Hepatocyte (in vitro differentiated cells): ENCODE measurements at regions not wholly inside any gene's neighbourhood (a gene's known extent, or its start where the extent isn't known, plus 50 kb on each side); places are given as distances from the start of the nearest gene placed in this dataset.

Experiments
- CTCF ChIP-seq: fragments of 200-600 bp; sonication (generic); IDR thresholded peaks from 2 replicates; pipeline ENCODE4 v1.5.1; 2016; ENCODE audit warnings: antibody characterized with exemption, mild to moderate bottlenecking; ENCODE audit not compliant: poor library complexity
- EZH2 ChIP-seq: fragments of 200-600 bp; sonication (generic); IDR thresholded peaks from 2 replicates; pipeline ENCODE4 v1.6.1; 2016; ENCODE audit warnings: antibody characterized with exemption, mild to moderate bottlenecking, borderline replicate concordance
- EZH2phosphoT487 ChIP-seq: fragments of 200-600 bp; sonication (generic); IDR thresholded peaks from one replicate; pipeline ENCODE4 v1.6.1; 2018; ENCODE audit warnings: antibody characterized with exemption, mild to moderate bottlenecking, low read depth, moderate library complexity; ENCODE audit not compliant: unreplicated experiment, severe bottlenecking

- TF ChIP-seq CTCF = no peak
- no peak for TF ChIP-seq EZH2
- TF ChIP-seq EZH2phosphoT487 = no peak
These were observed 117.9 kb upstream of the MYOCD start for GRCh38 chr17:12547831-12548230.
